Thoracic aorta (tissue), 2 donors: ENCODE measurements at regions not wholly inside any gene's neighbourhood (a gene's known extent, or its start where the extent isn't known, plus 50 kb on each side); places are given as distances from the start of the nearest gene placed in this dataset.

Experiments
- ATAC-seq: fragments of 150-250 bp; one replicate; pipeline ENCODE4 v1.8.0; 2017; ENCODE audit warnings: low read depth; ENCODE audit not compliant: insufficient number of reproducible peaks, low FRiP score
- DNase-seq: peaks from one replicate; pipeline ENCODE4 v3.0.0-alpha.2; 2020; ENCODE audit warnings: low spot score
- H3K27ac ChIP-seq, 2 donors: fragments of 200-600 bp; sonication (generic); 1 replicate in 1 of 2; 2 replicates in 1 of 2; pipeline ENCODE4 v1.5.1; 2016; ENCODE audit warnings: mild to moderate bottlenecking in 2 of 2, moderate library complexity in 2 of 2
- H3K27me3 ChIP-seq: fragments of 200-600 bp; sonication (generic); replicated peaks from 2 replicates; pipeline ENCODE4 v1.6.0; 2016; ENCODE audit warnings: mild to moderate bottlenecking; ENCODE audit not compliant: insufficient read depth
- H3K36me3 ChIP-seq: fragments of 200-600 bp; sonication (generic); one replicate; pipeline ENCODE4 v1.5.1; 2016
- H3K4me1 ChIP-seq, 2 donors: fragments of 200-600 bp; sonication (generic); 1 replicate in 1 of 2; 2 replicates in 1 of 2; pipeline versions ENCODE4 v1.5.1 to v1.6.0; 2016; ENCODE audit warnings: low read depth in 2 of 2, mild to moderate bottlenecking in 1 of 2; ENCODE audit not compliant: control insufficient read depth in 1 of 2
- H3K4me3 ChIP-seq: fragments of 200-600 bp; sonication (generic); 2 replicates; pipeline ENCODE4 v1.5.1; 2016; ENCODE audit warnings: mild to moderate bottlenecking
- H3K9me3 ChIP-seq: fragments of 200-600 bp; sonication (generic); 2 replicates; pipeline ENCODE4 v1.5.1; 2016
- CTCF ChIP-seq: fragments of 200-600 bp; sonication (generic); IDR thresholded peaks from one replicate; pipeline ENCODE4 v1.5.1; 2019; ENCODE audit warnings: antibody characterized with exemption

- Histone ChIP-seq H3K9me3 (no peaks in the 10 kb centered on the region), H3K27ac (no peak overlapping the region), H3K4me3 (no peak overlapping the region), H3K27me3 (no peaks in the 10 kb centered on the region), H3K4me1 (no peaks in the 10 kb centered on the region), H3K36me3 (no peaks in the 10 kb centered on the region)
- ATAC-seq (no peak), DNase-seq (no peak)
- TF ChIP-seq CTCF, result no peak
These were observed 794.7 kb downstream of the EFNB2 start for GRCh38 chr13:105740739-105741138.

DNA sequence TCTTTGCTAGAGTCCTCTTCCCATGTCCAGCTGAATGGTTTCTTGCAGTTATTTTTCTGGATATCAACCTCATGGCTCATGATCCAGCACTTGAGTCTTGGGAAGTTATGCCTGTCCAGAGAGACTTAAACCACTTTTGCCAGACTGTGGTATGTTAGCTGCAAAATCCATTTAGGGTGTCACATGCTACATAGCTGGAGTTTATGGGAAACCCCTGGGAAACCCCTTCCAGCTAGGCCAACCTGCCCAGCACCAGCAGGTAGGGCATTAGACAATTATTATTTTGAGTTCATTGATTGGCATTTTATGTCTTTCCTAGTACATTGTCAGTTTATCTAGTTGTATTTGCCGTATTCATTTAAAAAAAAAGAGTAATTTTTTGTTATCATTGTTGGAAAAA is 797.8 kb downstream of the EFNB2 start:
- no peak for ATAC-seq
- no peak for DNase-seq
- Histone ChIP-seq H3K9me3 (no peaks in the 10 kb centered on the region), H3K4me3 (no peak overlapping the region), H3K4me1 (no peaks in the 10 kb centered on the region), H3K27ac (no peak overlapping the region), H3K27me3 (no peaks in the 10 kb centered on the region), H3K36me3 (no peaks in the 10 kb centered on the region)
- TF ChIP-seq CTCF, result no peak

GRCh38 chr13:105735281-105735680 is 800.2 kb downstream of the EFNB2 start:
- Histone ChIP-seq H3K4me1 (no peaks in the 10 kb centered on the region), H3K27ac (no peak overlapping the region), H3K4me3 (no peak overlapping the region), H3K27me3 (no peaks in the 10 kb centered on the region), H3K9me3 (no peaks in the 10 kb centered on the region), H3K36me3 (no peaks in the 10 kb centered on the region)
- TF ChIP-seq CTCF, result no peak
- ATAC-seq (no peak), DNase-seq (no peak)

DNA sequence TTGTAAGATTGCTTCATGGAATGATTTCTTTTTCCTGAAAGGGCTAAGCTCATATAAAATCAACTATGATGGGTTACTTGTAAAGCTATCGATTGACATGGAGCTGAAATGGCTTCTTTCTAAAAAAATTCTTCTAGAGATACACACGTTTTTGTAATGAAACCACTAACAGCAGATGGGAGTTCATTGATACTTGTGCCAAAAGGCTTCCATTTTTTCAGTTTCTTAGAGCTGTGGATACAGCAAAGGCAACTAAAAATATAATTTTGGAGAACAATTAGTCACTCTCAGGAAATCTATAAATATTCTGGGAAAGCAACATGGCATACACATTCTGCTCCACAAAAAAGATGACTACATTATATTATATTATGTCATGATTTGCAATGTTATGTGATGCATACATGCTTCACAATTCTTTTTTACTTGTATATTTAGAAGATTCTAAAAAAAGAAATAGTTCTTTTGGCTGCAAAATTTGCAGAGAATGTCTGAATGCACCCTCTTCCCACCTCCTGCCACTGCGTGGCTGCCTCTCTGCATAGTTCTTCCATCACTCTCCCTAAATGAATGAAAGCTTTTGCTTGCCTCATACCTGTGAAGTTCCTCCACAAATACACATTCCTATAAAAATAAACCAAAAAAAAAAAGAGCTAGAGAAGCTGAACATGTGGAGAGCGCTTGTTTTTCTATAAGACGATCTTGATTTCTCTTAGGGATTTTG is 802.5 kb downstream of the EFNB2 start:
- no peaks in the 10 kb centered on the region for H3K4me1 ChIP-seq
- DNase-seq, result no peak
- no peak overlapping the region for H3K4me3 ChIP-seq
- ATAC-seq, result no peak
- no peaks in the 10 kb centered on the region for H3K36me3 ChIP-seq
- H3K27me3 ChIP-seq, result no peaks in the 10 kb centered on the region
- H3K27ac ChIP-seq, result no peak overlapping the region
- no peak for TF ChIP-seq CTCF
- no peaks in the 10 kb centered on the region for H3K9me3 ChIP-seq

DNA sequence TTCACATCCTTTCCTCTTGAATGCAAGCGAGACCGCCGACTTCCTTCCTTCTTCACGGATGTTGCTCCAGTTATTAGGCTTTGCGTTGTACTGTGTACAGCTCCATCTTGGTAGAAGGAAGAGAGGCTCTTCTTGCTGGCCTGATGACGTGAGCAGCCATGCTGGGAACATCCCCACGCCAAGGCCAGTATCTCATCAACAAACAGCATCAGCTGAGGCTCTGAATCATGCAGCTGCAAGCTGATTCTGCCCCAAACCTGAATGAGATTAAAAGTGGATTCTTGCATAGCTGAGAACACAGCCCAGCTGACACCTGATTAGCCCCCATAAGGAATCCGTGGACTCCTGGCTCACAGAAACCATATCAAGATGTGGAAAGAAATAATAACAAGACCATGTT is 809.6 kb downstream of the EFNB2 start:
- TF ChIP-seq CTCF, result no peak
- Histone ChIP-seq H3K4me1 (no peaks in the 10 kb centered on the region), H3K36me3 (no peaks in the 10 kb centered on the region), H3K27me3 (no peaks in the 10 kb centered on the region), H3K4me3 (no peak overlapping the region), H3K27ac (no peak overlapping the region), H3K9me3 (no peaks in the 10 kb centered on the region)
- ATAC-seq (no peak), DNase-seq (no peak)
